Endodermal cell (in vitro differentiated cells): ENCODE measurements at regions not wholly inside any gene's neighbourhood (a gene's known extent, or its start where the extent isn't known, plus 50 kb on each side); places are given as distances from the start of the nearest gene placed in this dataset.

ENCODE experiments used
- DNase-seq: peaks from one replicate; pipeline ENCODE4 v3.0.0-alpha.2; 2017
- H3K27ac ChIP-seq: 2 replicates; pipeline ENCODE4 v1.5.1; 2013; ENCODE audit warnings: mild to moderate bottlenecking, low read depth, low read length, moderate library complexity
- H3K27me3 ChIP-seq: 2 replicates; pipeline ENCODE4 v1.6.1; 2013; ENCODE audit warnings: mild to moderate bottlenecking, low read length, moderate library complexity; ENCODE audit not compliant: insufficient read depth, control insufficient read depth, poor library complexity, severe bottlenecking
- H3K36me3 ChIP-seq: 2 replicates; pipeline ENCODE4 v1.7.0; 2013; ENCODE audit warnings: mild to moderate bottlenecking, low read length, moderate library complexity; ENCODE audit not compliant: control insufficient read depth, insufficient read depth
- H3K4me1 ChIP-seq: one replicate; pipeline ENCODE4 v1.7.0; 2013; ENCODE audit warnings: low read length; ENCODE audit not compliant: control insufficient read depth, insufficient read depth
- H3K4me3 ChIP-seq: 2 replicates; pipeline ENCODE4 v1.5.1; 2013; ENCODE audit warnings: mild to moderate bottlenecking, low read length, moderate library complexity
- H3K9ac ChIP-seq: 2 replicates; pipeline ENCODE4 v1.6.1; 2013; ENCODE audit warnings: mild to moderate bottlenecking, low read length, moderate library complexity; ENCODE audit not compliant: poor library complexity, severe bottlenecking; ENCODE audit errors: extremely low read depth
- H3K9me3 ChIP-seq: 2 replicates; pipeline ENCODE4 v1.6.1; 2013; ENCODE audit warnings: mild to moderate bottlenecking, low read length, moderate library complexity; ENCODE audit not compliant: control insufficient read depth
- H3K27ac Mint-ChIP-seq: 2 replicates; pipeline ENCODE4 v1.8.0; 2020; ENCODE audit warnings: mixed read lengths
- H3K27me3 Mint-ChIP-seq: 2 replicates; pipeline ENCODE4 v1.8.0; 2021; ENCODE audit warnings: mild to moderate bottlenecking, mixed read lengths; ENCODE audit not compliant: insufficient read depth
- H3K36me3 Mint-ChIP-seq: 2 replicates; pipeline ENCODE4 v1.8.0; 2020; ENCODE audit warnings: low read depth, mixed read lengths
- H3K4me1 Mint-ChIP-seq: 2 replicates; pipeline ENCODE4 v1.8.0; 2020; ENCODE audit warnings: mixed read lengths
- H3K4me3 Mint-ChIP-seq: 2 replicates; pipeline ENCODE4 v1.8.0; 2020; ENCODE audit warnings: mild to moderate bottlenecking, moderate library complexity, mixed read lengths
- H3K9me3 Mint-ChIP-seq: 2 replicates; pipeline ENCODE4 v1.8.0; 2020; ENCODE audit warnings: mild to moderate bottlenecking, mixed read lengths
- WGBS, 2 experiments: methylation state at CpG; one replicate each; pipeline versions ENCODE4 v1.1.5 to v1.1.7; 2013; ENCODE audit warnings: missing lambda C conversion rate in 2 of 2, mixed read lengths in 1 of 2; ENCODE audit not compliant: insufficient coverage in 1 of 2, insufficient read length in 1 of 2; 5-methylcytosine and 5-hydroxymethylcytosine counted together
- TF ChIP-seq, protein P1 (sequence below): fragments of 200-600 bp; sonication (generic); conservative IDR thresholded peaks from 2 replicates; pipeline ENCODE4 v1.5.0; 2021; ENCODE audit warnings: antibody characterized with exemption, mild to moderate bottlenecking

DNA sequence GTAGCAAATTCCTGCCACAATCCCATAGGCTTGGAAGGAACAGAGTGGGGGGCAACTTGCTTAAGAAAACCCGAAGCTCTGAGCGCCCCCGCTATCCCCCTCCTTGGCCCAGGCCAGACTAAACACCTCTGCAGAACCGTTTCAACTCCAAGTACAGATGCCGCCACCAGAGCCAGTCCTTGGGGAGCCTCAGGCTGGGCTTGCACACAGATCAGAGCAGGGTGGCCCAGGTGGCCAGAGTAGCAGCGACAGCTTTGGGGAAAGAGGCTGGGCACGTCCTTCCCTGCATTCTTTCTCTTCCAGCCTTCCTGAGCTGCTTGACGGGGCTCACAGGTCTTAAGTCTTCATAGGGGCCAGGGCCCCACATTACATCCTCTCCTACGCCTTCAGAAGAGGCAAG, 181.6 kb upstream of the ZC3H12A start:
- no peaks in the 10 kb centered on the region for H3K36me3 Mint-ChIP-seq
- H3K27ac Mint-ChIP-seq: no peak overlapping the region
- Histone ChIP-seq H3K27me3 (no peaks in the 10 kb centered on the region), H3K4me1 (no peaks in the 10 kb centered on the region), H3K36me3 (no peaks in the 10 kb centered on the region), H3K27ac (no peak overlapping the region), H3K4me3 (no peak overlapping the region), H3K9ac (no peak overlapping the region), H3K9me3 (no peaks in the 10 kb centered on the region)
- peaks cover 3% of the 10 kb centered on the region for H3K4me1 Mint-ChIP-seq
- TF ChIP-seq, protein P1, sequence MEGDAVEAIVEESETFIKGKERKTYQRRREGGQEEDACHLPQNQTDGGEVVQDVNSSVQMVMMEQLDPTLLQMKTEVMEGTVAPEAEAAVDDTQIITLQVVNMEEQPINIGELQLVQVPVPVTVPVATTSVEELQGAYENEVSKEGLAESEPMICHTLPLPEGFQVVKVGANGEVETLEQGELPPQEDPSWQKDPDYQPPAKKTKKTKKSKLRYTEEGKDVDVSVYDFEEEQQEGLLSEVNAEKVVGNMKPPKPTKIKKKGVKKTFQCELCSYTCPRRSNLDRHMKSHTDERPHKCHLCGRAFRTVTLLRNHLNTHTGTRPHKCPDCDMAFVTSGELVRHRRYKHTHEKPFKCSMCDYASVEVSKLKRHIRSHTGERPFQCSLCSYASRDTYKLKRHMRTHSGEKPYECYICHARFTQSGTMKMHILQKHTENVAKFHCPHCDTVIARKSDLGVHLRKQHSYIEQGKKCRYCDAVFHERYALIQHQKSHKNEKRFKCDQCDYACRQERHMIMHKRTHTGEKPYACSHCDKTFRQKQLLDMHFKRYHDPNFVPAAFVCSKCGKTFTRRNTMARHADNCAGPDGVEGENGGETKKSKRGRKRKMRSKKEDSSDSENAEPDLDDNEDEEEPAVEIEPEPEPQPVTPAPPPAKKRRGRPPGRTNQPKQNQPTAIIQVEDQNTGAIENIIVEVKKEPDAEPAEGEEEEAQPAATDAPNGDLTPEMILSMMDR: no peak
- 85 to 90% methylated on average over 4 to 9 of the region's 9 CpGs for WGBS, 2 experiments
- DNase-seq: no peak
- no peak overlapping the region for H3K4me3 Mint-ChIP-seq
- H3K9me3 Mint-ChIP-seq: no peaks in the 10 kb centered on the region
- H3K27me3 Mint-ChIP-seq: peaks cover 6% of the 10 kb centered on the region

GRCh38 chr1:37294096-37294495, 180.3 kb upstream of the ZC3H12A start:
- H3K9me3 ChIP-seq: no peaks in the 10 kb centered on the region
- Mint-ChIP-seq H3K27me3 (peaks cover 7% of the 10 kb centered on the region), H3K36me3 (no peaks in the 10 kb centered on the region), H3K4me1 (peaks cover 3% of the 10 kb centered on the region), H3K27ac (no peak overlapping the region), H3K4me3 (no peak overlapping the region), H3K9me3 (no peaks in the 10 kb centered on the region)
- TF ChIP-seq, protein P1: no peak
- no peak overlapping the region for H3K9ac ChIP-seq
- no peak overlapping the region for H3K27ac ChIP-seq
- no peak for DNase-seq
- 85 to 88% methylated on average over 4 of the region's 4 CpGs for WGBS, 2 experiments
- H3K4me3 ChIP-seq: no peak overlapping the region
- H3K36me3 ChIP-seq: no peaks in the 10 kb centered on the region
- no peaks in the 10 kb centered on the region for H3K4me1 ChIP-seq
- H3K27me3 ChIP-seq: no peaks in the 10 kb centered on the region

GRCh38 chr1:37294529-37294928, 179.9 kb upstream of the ZC3H12A start:
- H3K4me3 ChIP-seq: no peak overlapping the region
- H3K27me3 Mint-ChIP-seq: peaks cover 9% of the 10 kb centered on the region
- H3K36me3 Mint-ChIP-seq: no peaks in the 10 kb centered on the region
- H3K4me1 Mint-ChIP-seq: peaks cover 3% of the 10 kb centered on the region
- no peak overlapping the region for H3K4me3 Mint-ChIP-seq
- H3K9me3 ChIP-seq: no peaks in the 10 kb centered on the region
- WGBS, 2 experiments: 91 to 93% methylated on average over 6 of the region's 6 CpGs
- no peak overlapping the region for H3K27ac ChIP-seq
- no peaks in the 10 kb centered on the region for H3K36me3 ChIP-seq
- no peak overlapping the region for H3K9ac ChIP-seq
- H3K9me3 Mint-ChIP-seq: no peaks in the 10 kb centered on the region
- no peaks in the 10 kb centered on the region for H3K4me1 ChIP-seq
- H3K27me3 ChIP-seq: no peaks in the 10 kb centered on the region
- TF ChIP-seq, protein P1: no peak
- no peak overlapping the region for H3K27ac Mint-ChIP-seq
- no peak for DNase-seq
